IPS-NIHi7 (cell line): ENCODE measurements at regions not wholly inside any gene's neighbourhood (a gene's known extent, or its start where the extent isn't known, plus 50 kb on each side); places are given as distances from the start of the nearest gene placed in this dataset.
"Not testable (repeated sequence)": the region's sequence is repeated elsewhere in the genome, so short reads cannot be mapped to it uniquely, and the experiment has no call there.

Experiments used
- DNase-seq: peaks from one replicate; pipeline ENCODE4 v3.0.0; 2012; ENCODE audit warnings: mixed read lengths; ENCODE audit errors: extremely low spot score

DNA sequence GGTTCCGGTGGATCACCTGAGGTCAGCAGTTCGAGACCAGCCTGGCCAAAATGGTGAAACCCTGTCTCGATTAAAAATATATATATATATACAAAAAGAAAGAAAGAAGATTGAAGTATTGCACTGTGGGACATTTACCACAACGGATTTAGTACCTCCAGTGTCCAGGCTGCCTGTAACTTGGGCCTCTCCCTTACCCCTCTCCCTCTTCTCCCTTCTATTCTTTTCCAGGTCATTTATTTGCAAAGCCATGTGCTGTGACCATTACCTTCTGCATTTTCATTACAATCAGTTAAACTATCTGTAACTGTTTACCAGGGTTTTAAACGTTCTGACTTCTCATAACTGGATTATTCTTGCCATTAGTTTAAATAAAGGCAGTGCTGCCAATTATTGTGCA, 400.9 kb upstream of the ZNF804A start:
- no peak for DNase-seq

- DNase-seq: not testable (repeated sequence)
Measured at GRCh38 chr2:184198791-184199190, 399.5 kb upstream of the ZNF804A start.

DNA sequence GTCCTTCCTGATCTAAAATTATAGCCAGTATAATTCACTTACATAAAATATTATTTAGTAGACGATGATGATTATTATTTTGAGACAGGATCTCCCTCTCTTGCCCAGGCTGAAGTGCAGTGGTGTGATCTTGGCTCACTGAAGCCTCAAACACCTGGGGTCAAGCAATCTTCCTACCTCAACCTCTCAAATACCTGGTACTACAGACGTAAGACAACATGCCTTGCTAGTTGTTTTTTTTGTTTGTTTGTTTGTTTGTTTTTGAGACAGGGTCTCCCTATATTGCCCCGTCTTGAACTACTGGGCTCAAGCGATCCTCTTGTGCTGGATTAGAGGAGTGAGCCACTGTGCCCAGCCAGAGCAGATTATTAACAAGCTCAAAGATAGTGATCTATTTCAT, 399.1 kb upstream of the ZNF804A start:
- DNase-seq: no peak

- DNase-seq: no peak
Measured at GRCh38 chr2:184201246-184201645, 397.1 kb upstream of the ZNF804A start.

GRCh38 chr2:184203661-184204060, 394.7 kb upstream of the ZNF804A start:
- DNase-seq: no peak

- no peak for DNase-seq
Measured at GRCh38 chr2:184205048-184205596, 393.2 kb upstream of the ZNF804A start.

DNA sequence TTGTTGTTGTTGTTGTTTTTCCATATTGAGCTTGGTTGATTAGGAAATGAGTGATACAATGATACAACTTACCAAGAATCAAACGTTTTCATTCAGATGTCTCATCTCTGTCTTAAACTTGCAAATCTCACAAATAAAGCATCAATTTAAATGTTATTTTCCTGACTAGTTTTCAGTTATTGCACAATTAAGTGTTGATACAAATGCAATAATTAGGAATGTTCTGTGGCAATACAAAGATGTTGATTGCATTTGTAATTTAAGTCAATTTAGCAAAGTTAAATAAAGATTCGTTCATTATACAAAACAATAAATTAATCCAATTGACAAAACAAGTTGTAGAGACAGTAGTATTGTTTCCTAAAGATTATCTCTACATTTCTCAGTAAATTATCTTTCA, 392.3 kb upstream of the ZNF804A start:
- no peak for DNase-seq

GRCh38 chr2:184210329-184210728, 388.0 kb upstream of the ZNF804A start:
- DNase-seq: no peak

DNA sequence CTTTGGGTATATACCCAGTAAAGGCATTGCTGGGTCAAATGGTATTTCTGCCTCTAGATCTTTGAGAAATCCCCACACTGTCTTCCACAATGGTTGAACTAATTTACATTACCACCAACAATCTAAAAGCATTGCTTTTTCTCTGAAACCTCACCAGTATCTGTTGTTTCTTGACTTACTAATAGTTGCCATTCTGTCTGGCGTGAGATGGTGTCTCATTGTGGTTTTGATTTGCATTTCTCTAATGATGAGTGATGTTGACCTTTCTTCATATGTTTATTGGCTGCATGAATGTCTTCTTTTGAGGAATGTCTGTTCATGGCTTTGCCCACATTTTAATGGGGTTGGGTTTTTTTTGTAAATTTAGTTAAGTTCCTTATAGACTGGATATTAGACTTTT, 382.6 kb upstream of the ZNF804A start:
- DNase-seq: no peak

DNA sequence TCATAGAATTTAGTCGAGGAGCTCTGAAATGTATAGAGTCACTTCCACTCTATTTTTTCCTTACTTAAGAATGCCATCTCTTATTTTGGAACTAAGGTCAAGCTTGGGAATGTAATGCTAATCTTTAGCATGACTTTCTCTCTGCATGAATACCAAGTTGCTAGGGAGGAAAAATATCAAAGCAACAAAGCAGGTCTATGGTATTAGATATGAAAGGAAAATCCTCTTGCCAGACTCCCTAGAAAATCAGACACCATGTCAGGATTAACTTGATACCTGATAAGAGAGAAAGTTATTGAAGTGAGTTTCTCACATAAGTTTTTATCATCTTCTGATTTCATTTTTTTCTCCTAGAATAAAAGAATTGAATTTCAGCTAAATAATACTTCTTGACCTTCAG, 341.7 kb upstream of the ZNF804A start:
- no peak for DNase-seq

GRCh38 chr2:184261331-184261730, 337.0 kb upstream of the ZNF804A start:
- no peak for DNase-seq

- no peak for DNase-seq
Measured at GRCh38 chr2:184261818-184262217, 336.5 kb upstream of the ZNF804A start.

DNA sequence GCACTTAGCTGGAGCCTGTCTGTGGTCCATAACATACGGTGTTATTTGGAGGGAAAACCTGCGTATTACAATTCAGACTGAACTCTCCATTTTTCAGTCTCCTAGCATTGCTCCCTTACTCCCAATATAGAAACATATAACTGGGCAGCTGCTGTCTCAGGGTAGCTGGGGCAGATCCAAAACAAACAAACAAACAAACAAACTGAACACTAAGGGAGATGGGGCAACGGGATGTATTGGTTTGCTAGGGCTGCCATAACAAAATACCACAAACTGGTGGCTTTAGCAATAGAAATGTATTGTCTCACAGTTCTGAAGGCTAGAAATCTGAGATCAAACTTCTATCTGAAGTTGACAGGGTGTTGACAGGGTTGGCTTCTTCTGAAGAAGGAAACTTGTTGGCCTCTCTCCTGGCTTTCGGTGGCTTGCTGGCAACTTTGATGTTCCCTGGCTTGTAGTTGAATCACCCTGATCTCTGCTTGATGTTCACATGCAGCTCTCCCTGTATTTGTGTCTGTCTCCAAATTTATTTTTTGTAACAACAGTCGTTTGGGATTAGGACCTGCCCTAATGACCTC, 329.3 kb upstream of the ZNF804A start:
- no peak for DNase-seq

GRCh38 chr2:184270660-184271059, 327.7 kb upstream of the ZNF804A start:
- DNase-seq: no peak

DNA sequence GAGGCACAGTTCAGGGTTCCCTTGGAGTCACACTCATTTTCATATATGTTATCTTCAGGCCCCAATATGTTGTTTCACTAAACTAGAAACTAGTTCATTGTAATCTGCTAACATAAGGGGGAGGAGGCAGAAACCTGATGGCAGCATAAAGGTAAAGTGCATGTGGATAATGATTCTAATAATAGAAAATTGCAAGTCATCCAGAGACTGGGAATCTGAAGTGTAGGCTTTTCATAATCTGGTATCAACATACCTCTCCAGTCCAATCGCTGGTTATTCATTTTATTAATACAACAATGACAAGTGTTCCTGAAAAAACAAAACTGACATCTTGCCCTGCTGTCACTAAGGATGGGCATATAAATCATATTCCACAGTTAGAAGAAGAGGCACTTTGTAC, 326.3 kb upstream of the ZNF804A start:
- DNase-seq: no peak

GRCh38 chr2:184294831-184295230, 303.5 kb upstream of the ZNF804A start:
- DNase-seq: no peak

- DNase-seq: no peak
Measured at GRCh38 chr2:184297085-184297484, 301.2 kb upstream of the ZNF804A start.

- DNase-seq: no peak
Measured at GRCh38 chr2:184302506-184302905, 295.8 kb upstream of the ZNF804A start.

GRCh38 chr2:184304006-184304405, 294.3 kb upstream of the ZNF804A start:
- no peak for DNase-seq

DNA sequence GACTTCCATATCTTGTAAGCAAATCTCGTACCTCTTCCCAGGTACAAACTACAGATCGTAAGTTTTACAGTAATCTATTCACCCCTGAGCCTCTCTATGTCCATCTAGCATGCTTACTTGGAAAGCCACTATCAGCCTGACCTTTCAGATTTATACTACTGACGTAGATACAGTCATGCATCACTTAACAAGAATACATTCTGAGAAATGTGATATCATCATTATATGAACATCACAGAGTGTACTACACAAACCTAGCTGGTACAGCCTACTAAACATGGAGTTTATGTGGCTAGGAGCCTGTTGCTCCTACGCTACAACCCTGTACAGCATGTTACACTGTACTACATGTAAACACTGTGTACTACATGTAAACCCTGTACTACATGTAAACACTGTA, 293.2 kb upstream of the ZNF804A start:
- no peak for DNase-seq

- no peak for DNase-seq
Measured at GRCh38 chr2:184308706-184309105, 289.6 kb upstream of the ZNF804A start.

DNA sequence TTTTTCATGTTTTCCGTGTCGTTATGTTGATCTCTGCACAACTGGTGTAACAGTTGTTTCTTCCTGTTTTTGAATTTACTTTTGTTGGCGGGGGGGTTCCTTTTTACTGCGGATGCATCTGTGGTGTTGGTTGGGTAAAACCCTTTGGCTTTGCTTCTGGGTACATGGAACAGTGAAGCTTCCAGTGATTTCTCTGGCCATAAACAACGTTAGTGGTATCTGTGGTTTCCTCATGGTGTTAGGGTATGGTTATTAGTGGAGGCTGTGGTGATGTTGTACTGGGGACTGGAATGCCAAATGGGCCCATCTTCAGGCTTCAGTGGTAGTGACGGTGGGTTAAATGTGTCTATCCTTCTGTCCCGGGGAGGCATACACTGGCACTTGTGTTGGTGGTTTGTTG, 285.4 kb upstream of the ZNF804A start:
- no peak for DNase-seq

GRCh38 chr2:184314829-184315228, 283.5 kb upstream of the ZNF804A start:
- DNase-seq: no peak

DNA sequence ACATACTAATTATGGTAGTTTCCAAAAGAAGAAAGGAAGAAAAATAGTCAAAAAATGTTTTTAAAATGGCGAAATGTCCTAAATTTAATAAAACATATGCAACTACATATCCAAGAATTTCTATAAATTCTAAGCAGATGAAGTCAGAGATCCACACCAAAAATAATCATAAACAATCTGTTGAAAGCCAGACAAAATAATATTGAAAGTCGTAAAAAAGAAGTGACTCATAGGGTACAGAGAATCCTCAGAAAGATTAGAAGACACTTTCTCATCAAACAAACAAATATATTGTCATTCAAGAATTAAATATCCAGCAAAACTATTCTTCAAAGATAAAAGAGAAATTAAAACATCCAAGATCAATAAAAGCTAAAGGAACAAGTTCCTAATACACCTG, 281.4 kb upstream of the ZNF804A start:
- DNase-seq: no peak
